ENCODE measurements at regions not wholly inside any gene's neighbourhood (a gene's known extent, or its start where the extent isn't known, plus 50 kb on each side); places are given as distances from the start of the nearest gene placed in this dataset.
"Not testable (repeated sequence)": the region's sequence is repeated elsewhere in the genome, so short reads cannot be mapped to it uniquely, and the experiment has no call there.

GRCh38 chr6:155883741-155884140, 428.1 kb upstream of the NOX3 start:
- peak; percentile 14 for DNase-seq

- no peak for DNase-seq
These were observed 427.7 kb upstream of the NOX3 start for GRCh38 chr6:155883334-155883731.

GRCh38 chr6:155882527-155883333, 427.1 kb upstream of the NOX3 start:
- no peak for DNase-seq

- DNase-seq = no peak
These were observed 426.3 kb upstream of the NOX3 start for GRCh38 chr6:155881826-155882526.

GRCh38 chr6:155880900-155881299, 425.3 kb upstream of the NOX3 start:
- no peak for DNase-seq

GRCh38 chr6:155872961-155873360, 417.3 kb upstream of the NOX3 start:
- DNase-seq = no peak

GRCh38 chr6:155867682-155868081, 412.0 kb upstream of the NOX3 start:
- no peak for DNase-seq

GRCh38 chr6:155866676-155867390, 411.2 kb upstream of the NOX3 start:
- not testable (repeated sequence) for DNase-seq

- DNase-seq = no peak
These were observed 406.2 kb upstream of the NOX3 start for GRCh38 chr6:155861821-155862220.

GRCh38 chr6:155858906-155859305, 403.3 kb upstream of the NOX3 start:
- DNase-seq = not testable (repeated sequence)

GRCh38 chr6:155854787-155855186, 399.1 kb upstream of the NOX3 start:
- DNase-seq = no peak

GRCh38 chr6:155853011-155853410, 397.4 kb upstream of the NOX3 start:
- no peak for DNase-seq

- DNase-seq = peak; percentile 28
These were observed 394.8 kb upstream of the NOX3 start for GRCh38 chr6:155850408-155850841.

- no peak for DNase-seq
These were observed 392.1 kb upstream of the NOX3 start for GRCh38 chr6:155847711-155848110.

- DNase-seq = no peak
These were observed 381.8 kb upstream of the NOX3 start for GRCh38 chr6:155837474-155837873.

- DNase-seq = peak; percentile 38
These were observed 377.0 kb upstream of the NOX3 start for GRCh38 chr6:155832596-155832995.

GRCh38 chr6:155830531-155830930, 374.9 kb upstream of the NOX3 start:
- no peak for DNase-seq

- no peak for DNase-seq
These were observed 374.0 kb upstream of the NOX3 start for GRCh38 chr6:155829646-155830045.

GRCh38 chr6:155828989-155829388, 373.4 kb upstream of the NOX3 start:
- DNase-seq = no peak

GRCh38 chr6:155818698-155819097, 363.1 kb upstream of the NOX3 start:
- no peak for DNase-seq

- no peak for DNase-seq
These were observed 357.9 kb upstream of the NOX3 start for GRCh38 chr6:155813548-155813947.

- no peak for DNase-seq
These were observed 351.6 kb upstream of the NOX3 start for GRCh38 chr6:155807243-155807642.

- no peak for DNase-seq
These were observed 345.4 kb upstream of the NOX3 start for GRCh38 chr6:155801046-155801445.

- DNase-seq = not testable (repeated sequence)
These were observed 343.2 kb upstream of the NOX3 start for GRCh38 chr6:155798876-155799275.
